Endothelial cell of umbilical vein (primary cell): ENCODE measurements at regions not wholly inside any gene's neighbourhood (a gene's known extent, or its start where the extent isn't known, plus 50 kb on each side); places are given as distances from the start of the nearest gene placed in this dataset.

ENCODE experiments used
- BruUV-seq: library from RNA; stranded (reverse); fragments of 400-500 nt; replicated peaks from 2 replicates; lab custom pipeline; 2021; lab: Mats Ljungman, UMichigan
- CTCF ChIA-PET: fragments of 300-600, 350-600 bp; sonication (Branson Sonifier 250); formaldehyde crosslinking; loops from one replicate; lab custom pipeline; 2021; ENCODE audit warnings: antibody characterized with exemption, inconsistent platforms; lab: Charles Lee
- POLR2A ChIA-PET: fragments of 300-600, 350-600 bp; sonication (Branson Sonifier 250); formaldehyde crosslinking; loops from one replicate; lab custom pipeline; 2021; ENCODE audit warnings: antibody characterized with exemption, inconsistent platforms; lab: Charles Lee
- DNase-seq: peaks from one replicate; pipeline ENCODE4 v3.0.0-alpha.2; 2011; ENCODE audit warnings: low read depth, low spot score
- FAIRE-seq: peaks from 2 replicates; lab custom pipeline; 2011; peaks lifted over from hg19 to GRCh38; lab: Jason Lieb, UNC
- H2AFZ ChIP-seq: 2 replicates; pipeline ENCODE4 v1.6.0; 2012; ENCODE audit warnings: low read depth, low read length, control low read depth, inconsistent platforms
- H3K27ac ChIP-seq: 2 replicates; pipeline ENCODE4 v1.5.1; 2011; ENCODE audit warnings: low read depth, mild to moderate bottlenecking, control low read depth, low read length, moderate library complexity; ENCODE audit not compliant: insufficient read depth
- H3K27me3 ChIP-seq, 2 experiments: 2 replicates each; pipeline versions ENCODE4 v1.6.0 to v1.6.1; 2011; ENCODE audit warnings: low read length in 2 of 2, mixed read lengths in 1 of 2; ENCODE audit not compliant: control insufficient read depth in 2 of 2, insufficient read depth in 2 of 2
- H3K36me3 ChIP-seq, 2 experiments: 2 replicates in 1 of 2; 3 replicates in 1 of 2; pipeline ENCODE4 v1.5.1; 2011; ENCODE audit warnings: low read length in 2 of 2, mild to moderate bottlenecking in 1 of 2, moderate library complexity in 1 of 2; ENCODE audit not compliant: control insufficient read depth in 2 of 2, insufficient read depth in 2 of 2; ENCODE audit errors: extremely low read depth in 1 of 2
- H3K4me1 ChIP-seq: 3 replicates; pipeline ENCODE4 v1.5.1; 2011; ENCODE audit warnings: mild to moderate bottlenecking, low read length; ENCODE audit not compliant: control insufficient read depth, insufficient read depth; ENCODE audit errors: extremely low read depth
- H3K4me2 ChIP-seq: 2 replicates; pipeline ENCODE4 v1.6.1; 2011; ENCODE audit warnings: low read length, control low read depth, mixed read lengths; ENCODE audit not compliant: insufficient read depth
- H3K4me3 ChIP-seq, 3 experiments: fragments of 200-600 bp in 1 of 3; sonication (generic), shearing (Covaris generic) in 1 of 3; replicated peaks in 1 of 3; 2 replicates each; pipeline ENCODE4 v1.5.1; 2011 to 2016; ENCODE audit warnings: control low read depth in 3 of 3, low read length in 3 of 3, mild to moderate bottlenecking in 2 of 3, inconsistent platforms in 1 of 3, low read depth in 1 of 3, moderate library complexity in 1 of 3; ENCODE audit not compliant: insufficient read depth in 1 of 3
- H3K79me2 ChIP-seq: 2 replicates; pipeline ENCODE4 v1.6.0; 2012; ENCODE audit warnings: low read length, inconsistent platforms; ENCODE audit not compliant: control insufficient read depth, insufficient read depth
- H3K9ac ChIP-seq: replicated peaks from 2 replicates; pipeline ENCODE3; 2011; ENCODE audit warnings: low read length, control low read depth; ENCODE audit not compliant: insufficient read depth; ENCODE audit errors: extremely low read depth
- H3K9me1 ChIP-seq: replicated peaks from 3 replicates; pipeline ENCODE4 v1.6.0; 2011; ENCODE audit warnings: mild to moderate bottlenecking, low read length; ENCODE audit not compliant: control insufficient read depth, insufficient read depth; ENCODE audit errors: extremely low read depth
- H3K9me3 ChIP-seq: replicated peaks from 2 replicates; pipeline ENCODE4 v1.5.1; 2012; ENCODE audit warnings: low read length, inconsistent platforms; ENCODE audit not compliant: control insufficient read depth, insufficient read depth
- H4K20me1 ChIP-seq: replicated peaks from 2 replicates; pipeline ENCODE3; 2011; ENCODE audit warnings: mild to moderate bottlenecking, low read length; ENCODE audit not compliant: control insufficient read depth, insufficient read depth; ENCODE audit errors: extremely low read depth
- EZH2 ChIP-seq: IDR thresholded peaks from 2 replicates; pipeline ENCODE4 v1.6.1; 2012; ENCODE audit warnings: borderline replicate concordance, low read depth, mild to moderate bottlenecking, moderate library complexity, low read length, inconsistent platforms; ENCODE audit not compliant: severe bottlenecking
- FOS ChIP-seq: IDR thresholded peaks from 2 replicates; pipeline ENCODE4 v1.6.1; 2011; ENCODE audit warnings: mild to moderate bottlenecking, low read length, moderate library complexity, borderline replicate concordance; ENCODE audit not compliant: insufficient read depth
- GATA2 ChIP-seq: IDR thresholded peaks from 2 replicates; pipeline ENCODE4 v1.7.0; 2011; ENCODE audit warnings: low read depth, mild to moderate bottlenecking, moderate library complexity, mixed read lengths, low read length; ENCODE audit not compliant: insufficient read length, insufficient read depth
- JUN ChIP-seq: IDR thresholded peaks from 2 replicates; pipeline ENCODE4 v1.6.1; 2011; ENCODE audit warnings: borderline replicate concordance, low read depth; ENCODE audit not compliant: insufficient read length, insufficient read depth
- MYC ChIP-seq: IDR thresholded peaks from one replicate; pipeline ENCODE4 v1.6.1; 2011; ENCODE audit warnings: mild to moderate bottlenecking, low read depth, low read length
- POLR2A ChIP-seq: IDR thresholded peaks from 2 replicates; pipeline ENCODE4 v1.6.1; 2012; ENCODE audit warnings: low read depth, mild to moderate bottlenecking, control low read depth, low read length
- POLR2AphosphoS5 ChIP-seq: IDR thresholded peaks from 2 replicates; pipeline ENCODE4 v1.6.1; 2012; ENCODE audit warnings: low read depth, mild to moderate bottlenecking, control low read depth, low read length, moderate library complexity; ENCODE audit not compliant: insufficient read depth
- dilution Hi-C: fragments of 300-500 bp; cut with MboI; formaldehyde crosslinking; loops from one replicate; pipeline ENCODE4 v1.15.0; 2019; ENCODE audit warnings: low sequenced_read_pairs; ENCODE audit not compliant: extremely low pct_ligation_motif_present
- intact Hi-C: fragments of 100-400 bp; cut with micrococcal nuclease; formaldehyde crosslinking; loops from one replicate; pipeline ENCODE4 v1.10.0; 2022
- TF ChIP-seq, protein P1 (sequence below): IDR thresholded peaks from 2 replicates; pipeline ENCODE4 v1.6.1; 2011; ENCODE audit not compliant: insufficient read depth, insufficient read length
- TF ChIP-seq, protein P2 (sequence below), 2 donors: IDR thresholded peaks; 1 replicate in 1 of 2; 2 replicates in 1 of 2; pipeline ENCODE4 v1.5.1; 2011; ENCODE audit warnings: low read length in 2 of 2, mild to moderate bottlenecking in 2 of 2, moderate library complexity in 2 of 2, control low read depth in 1 of 2, inconsistent platforms in 1 of 2, low read depth in 1 of 2; ENCODE audit not compliant: insufficient read depth in 1 of 2; ENCODE audit errors: extremely low read depth in 1 of 2

DNA sequence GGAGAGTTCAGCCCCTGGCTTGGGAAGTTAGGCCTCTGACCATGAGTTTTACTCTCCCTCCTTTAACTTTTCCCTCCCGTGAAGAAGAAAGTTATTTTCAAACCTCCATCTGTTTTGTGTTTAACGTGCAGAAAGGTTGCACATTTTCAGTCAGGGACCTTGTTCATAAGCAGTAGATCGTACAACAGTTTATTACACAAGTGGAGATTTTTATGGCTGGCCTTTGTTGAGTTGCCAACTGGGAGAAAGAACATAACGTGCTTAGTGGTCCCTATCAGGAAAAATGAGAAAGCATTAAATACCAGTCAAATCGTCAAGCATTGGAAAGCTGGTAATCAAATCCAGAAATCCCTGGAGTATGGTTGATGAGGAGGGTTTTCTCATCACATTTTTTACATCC, 117.9 kb upstream of the MYOCD start:
- Histone ChIP-seq H3K27ac (no peak overlapping the region), H3K9me3 (no peaks in the 10 kb centered on the region), H3K9me1 (no peaks in the 10 kb centered on the region), H3K36me3 (no peaks in the 10 kb centered on the region), H3K9ac (no peak overlapping the region), H3K27me3 (no peaks in the 10 kb centered on the region), H4K20me1 (no peaks in the 10 kb centered on the region), H3K4me1 (no peaks in the 10 kb centered on the region), H3K4me3 (no peak overlapping the region), H3K79me2 (no peaks in the 10 kb centered on the region), H3K4me2 (no peak overlapping the region), H2AFZ (no peak overlapping the region)
- no TSS peak for BruUV-seq
- intact Hi-C loops: no loop called here
- ChIA-PET CTCF (interaction anchor here (1.3 kb wide), 1 partner anchor 17 kb away, joined by 3 read pairs; no protein-coding TSS in a partner anchor), POLR2A (no interaction called here)
- FAIRE-seq: no peak
- TF ChIP-seq GATA2 (no peak), FOS (no peak), JUN (no peak), POLR2AphosphoS5 (no peak), POLR2A (no peak), EZH2 (no peak), MYC (no peak)
- TF ChIP-seq, protein P1, sequence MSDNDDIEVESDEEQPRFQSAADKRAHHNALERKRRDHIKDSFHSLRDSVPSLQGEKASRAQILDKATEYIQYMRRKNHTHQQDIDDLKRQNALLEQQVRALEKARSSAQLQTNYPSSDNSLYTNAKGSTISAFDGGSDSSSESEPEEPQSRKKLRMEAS: no peak
- TF ChIP-seq, protein P2, sequence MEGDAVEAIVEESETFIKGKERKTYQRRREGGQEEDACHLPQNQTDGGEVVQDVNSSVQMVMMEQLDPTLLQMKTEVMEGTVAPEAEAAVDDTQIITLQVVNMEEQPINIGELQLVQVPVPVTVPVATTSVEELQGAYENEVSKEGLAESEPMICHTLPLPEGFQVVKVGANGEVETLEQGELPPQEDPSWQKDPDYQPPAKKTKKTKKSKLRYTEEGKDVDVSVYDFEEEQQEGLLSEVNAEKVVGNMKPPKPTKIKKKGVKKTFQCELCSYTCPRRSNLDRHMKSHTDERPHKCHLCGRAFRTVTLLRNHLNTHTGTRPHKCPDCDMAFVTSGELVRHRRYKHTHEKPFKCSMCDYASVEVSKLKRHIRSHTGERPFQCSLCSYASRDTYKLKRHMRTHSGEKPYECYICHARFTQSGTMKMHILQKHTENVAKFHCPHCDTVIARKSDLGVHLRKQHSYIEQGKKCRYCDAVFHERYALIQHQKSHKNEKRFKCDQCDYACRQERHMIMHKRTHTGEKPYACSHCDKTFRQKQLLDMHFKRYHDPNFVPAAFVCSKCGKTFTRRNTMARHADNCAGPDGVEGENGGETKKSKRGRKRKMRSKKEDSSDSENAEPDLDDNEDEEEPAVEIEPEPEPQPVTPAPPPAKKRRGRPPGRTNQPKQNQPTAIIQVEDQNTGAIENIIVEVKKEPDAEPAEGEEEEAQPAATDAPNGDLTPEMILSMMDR (IDR thresholded peaks at IDR 0.05; ENCODE audit: extremely low read depth in 1 of 2, insufficient read depth in 1 of 2, low read depth in 1 of 2, low read length in 2 of 2): no peak
- DNase-seq: no peak
- dilution Hi-C loops: no loop called here
